Stimulated activated CD4-positive, alpha-beta T cell treated with anti-CD3 and anti-CD28 coated beads, Interleukin-1b, Interleukin-23, amount 100 ng/mL, for 24 hours (primary cell): ENCODE measurements at regions not wholly inside any gene's neighbourhood (a gene's known extent, or its start where the extent isn't known, plus 50 kb on each side); places are given as distances from the start of the nearest gene placed in this dataset.

Source experiments
- DNase-seq, 4 experiments: peaks; one replicate each; pipeline ENCODE4 v3.0.0-alpha.2; 2020; ENCODE audit warnings: low read depth in 4 of 4, low spot score in 1 of 4

GRCh38 chr22:47782328-47783075 is 1020.1 kb downstream of the TBC1D22A start:
- DNase-seq = no peak

GRCh38 chr22:47781427-47782111 is 1019.1 kb downstream of the TBC1D22A start:
- no peak for DNase-seq

GRCh38 chr22:47781024-47781423 is 1018.6 kb downstream of the TBC1D22A start:
- DNase-seq = no peak

- DNase-seq = no peak
Observed at GRCh38 chr22:47780281-47780875, 1017.9 kb downstream of the TBC1D22A start.

DNA sequence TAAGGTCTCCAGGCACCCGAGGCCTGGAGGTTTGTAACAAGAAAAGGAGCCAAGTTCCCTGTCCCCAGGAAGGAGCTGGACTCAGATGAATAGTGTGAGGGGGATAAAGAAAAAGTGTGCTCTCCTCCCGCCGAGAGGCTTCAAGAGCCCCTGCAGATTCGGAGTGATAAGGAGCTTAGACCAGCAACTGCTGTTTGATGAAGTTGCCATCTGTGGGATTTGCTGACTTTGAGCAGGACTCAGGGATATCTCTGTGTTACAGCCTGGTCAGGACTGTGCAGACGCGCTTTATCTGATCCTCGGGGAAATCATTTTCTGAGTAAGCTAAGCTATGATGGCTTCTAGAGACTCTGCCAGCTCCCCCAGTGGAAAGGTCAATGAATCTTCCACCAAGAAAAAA is 1017.0 kb downstream of the TBC1D22A start:
- no peak for DNase-seq

GRCh38 chr22:47778160-47778658 is 1015.8 kb downstream of the TBC1D22A start:
- DNase-seq = no peak

DNA sequence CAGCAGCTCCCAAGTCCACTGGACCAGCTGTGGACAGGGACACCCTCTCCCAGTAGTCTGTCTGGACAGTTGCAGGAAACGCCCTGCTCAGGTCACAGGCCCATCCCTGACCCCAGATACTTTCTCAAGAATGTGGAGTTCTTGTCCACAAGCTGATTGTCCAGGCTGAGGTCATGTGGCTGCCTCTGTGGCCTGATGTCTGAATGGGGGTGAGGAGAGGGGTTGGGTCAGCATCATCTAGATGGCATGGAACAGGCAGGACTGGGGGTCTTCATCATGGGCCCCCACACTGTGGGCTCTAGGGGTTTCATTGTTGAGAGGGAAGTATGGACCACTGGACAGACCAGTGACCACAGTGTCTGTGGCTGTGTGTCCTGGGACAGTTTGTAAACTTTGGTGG is 1015.0 kb downstream of the TBC1D22A start:
- no peak for DNase-seq

DNA sequence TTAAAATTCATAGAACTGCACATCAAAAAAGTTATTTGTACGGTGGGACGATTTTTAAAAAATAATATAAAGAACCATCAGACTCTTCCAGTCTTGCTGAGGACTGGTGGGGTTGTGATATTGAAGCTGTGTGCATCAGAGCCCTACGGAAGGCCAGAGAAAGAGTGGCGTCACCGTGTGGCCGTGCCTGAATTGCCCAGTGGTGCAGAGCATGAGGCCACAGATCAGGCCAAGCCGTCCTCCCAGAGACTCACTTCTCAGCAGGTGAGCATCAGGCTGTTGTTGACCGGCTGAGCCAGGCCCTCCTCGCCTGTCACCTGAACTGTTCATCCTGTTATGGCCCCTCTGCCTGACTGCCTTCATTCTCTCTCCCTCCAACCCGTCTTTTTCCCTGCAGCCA is 1013.9 kb downstream of the TBC1D22A start:
- DNase-seq = no peak

DNA sequence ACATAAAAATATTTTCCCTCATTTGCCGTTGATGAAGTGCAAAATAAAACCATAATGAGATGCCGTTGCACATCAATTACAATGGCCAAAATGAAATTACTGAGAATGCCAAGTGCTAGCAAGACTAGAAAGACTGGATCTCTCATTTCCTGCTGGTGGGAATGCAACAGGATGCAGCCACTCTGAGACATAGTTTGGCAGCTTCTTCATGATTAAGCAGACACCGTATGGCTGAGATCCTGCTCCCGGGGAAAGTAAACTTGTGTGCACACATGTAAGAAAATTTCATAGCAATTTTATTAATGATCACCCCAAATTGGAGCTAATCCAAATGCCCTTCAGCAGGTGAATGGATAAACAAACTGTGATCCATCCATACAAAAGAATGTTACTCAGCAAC is 1013.2 kb downstream of the TBC1D22A start:
- DNase-seq = no peak

DNA sequence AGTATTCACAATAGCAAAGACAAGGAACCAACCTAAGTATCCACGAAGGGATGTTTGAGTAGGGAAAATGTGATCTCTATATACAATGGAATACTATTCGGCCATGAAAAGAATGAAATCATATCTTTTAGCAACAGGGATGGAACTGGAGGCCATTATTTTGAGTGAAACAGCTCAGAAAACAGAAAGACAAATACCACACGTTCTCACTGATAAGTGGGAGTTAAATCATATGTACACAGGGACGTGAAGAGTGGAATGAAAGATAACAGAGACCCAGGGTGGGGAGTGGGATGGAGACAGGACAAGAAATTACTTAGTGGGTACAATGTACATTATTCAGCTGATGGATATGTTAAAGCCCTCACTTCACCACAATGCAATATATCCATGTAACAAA is 1012.7 kb downstream of the TBC1D22A start:
- no peak for DNase-seq

DNA sequence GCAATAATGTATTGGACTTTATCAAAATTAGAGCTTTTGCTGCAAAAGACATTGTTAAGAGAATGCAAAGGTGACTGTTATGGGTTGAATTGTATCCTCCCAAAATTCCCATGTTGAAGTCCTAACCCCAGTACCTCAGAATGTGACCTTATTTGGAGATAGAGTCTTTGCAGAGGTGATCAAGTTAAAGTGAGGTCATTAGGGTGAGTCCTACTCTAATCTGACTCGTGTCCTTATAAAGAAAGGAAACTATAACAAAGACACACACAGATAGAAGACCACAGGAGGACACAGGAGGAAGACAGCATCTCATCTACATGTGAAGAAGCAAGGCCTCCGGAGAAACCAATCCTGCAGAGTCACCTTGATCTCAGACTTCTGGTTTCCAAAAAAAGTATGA is 1011.2 kb downstream of the TBC1D22A start:
- no peak for DNase-seq

GRCh38 chr22:47772864-47773263 is 1010.4 kb downstream of the TBC1D22A start:
- no peak for DNase-seq

DNA sequence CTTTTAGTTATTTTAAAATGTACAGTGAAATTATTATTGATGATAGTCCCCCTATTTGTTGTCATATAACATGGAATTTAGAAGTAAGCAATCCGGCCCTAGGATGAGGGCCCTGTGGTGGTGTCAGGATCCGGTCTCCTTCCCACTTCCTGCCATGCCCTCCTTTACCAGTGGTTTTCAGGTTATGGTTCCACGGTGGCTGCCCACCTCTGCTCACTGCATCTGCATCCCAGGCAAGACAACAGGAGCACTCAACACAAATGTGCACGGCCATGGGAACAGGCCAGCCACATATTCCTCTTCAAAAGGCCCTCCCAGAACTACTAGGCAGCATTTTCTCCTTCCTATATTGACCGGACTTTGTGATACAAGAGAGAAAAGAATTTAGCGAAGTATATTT is 1007.2 kb downstream of the TBC1D22A start:
- no peak for DNase-seq

DNA sequence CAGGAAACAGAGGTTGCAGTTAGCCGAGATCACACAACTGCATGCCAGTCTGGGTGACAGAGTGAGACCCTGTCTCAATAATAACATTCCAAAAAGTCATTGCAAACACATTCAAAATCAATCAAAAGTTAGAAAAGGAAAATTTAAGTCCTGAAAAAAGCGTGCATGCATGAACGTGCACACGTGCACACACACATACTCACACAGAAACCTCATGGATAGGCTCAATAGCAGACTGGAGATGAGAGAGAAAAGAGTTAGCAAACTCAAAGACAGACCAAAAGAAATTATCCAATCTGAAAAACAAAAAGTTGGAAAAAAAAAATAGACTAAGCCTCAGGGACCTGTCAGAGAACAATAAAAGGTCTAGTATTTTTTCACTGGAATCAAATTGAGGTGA is 1005.6 kb downstream of the TBC1D22A start:
- no peak for DNase-seq

- DNase-seq = no peak
Observed at GRCh38 chr22:47767403-47767802, 1005.0 kb downstream of the TBC1D22A start.

- DNase-seq = no peak
Observed at GRCh38 chr22:47765757-47766156, 1003.3 kb downstream of the TBC1D22A start.

DNA sequence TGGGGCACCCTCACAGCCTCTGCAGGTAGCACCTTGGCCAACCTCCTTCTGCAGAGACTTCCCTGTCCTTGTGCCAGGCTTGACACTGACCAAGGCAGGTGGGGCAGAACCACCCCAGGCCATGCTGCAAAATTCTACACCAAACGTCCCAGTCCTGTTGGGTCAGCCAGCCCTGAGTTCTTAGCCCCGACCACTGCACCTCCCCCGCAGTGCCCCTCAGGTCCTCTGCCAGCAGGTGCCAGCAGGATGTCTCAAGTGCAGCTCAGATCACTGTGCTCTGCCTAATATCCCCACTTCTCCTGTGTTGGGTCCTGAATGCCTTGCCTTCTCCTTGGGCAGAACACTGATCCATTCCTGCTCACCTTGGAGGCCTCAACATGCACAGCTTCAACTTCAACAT is 999.7 kb downstream of the TBC1D22A start:
- no peak for DNase-seq

DNA sequence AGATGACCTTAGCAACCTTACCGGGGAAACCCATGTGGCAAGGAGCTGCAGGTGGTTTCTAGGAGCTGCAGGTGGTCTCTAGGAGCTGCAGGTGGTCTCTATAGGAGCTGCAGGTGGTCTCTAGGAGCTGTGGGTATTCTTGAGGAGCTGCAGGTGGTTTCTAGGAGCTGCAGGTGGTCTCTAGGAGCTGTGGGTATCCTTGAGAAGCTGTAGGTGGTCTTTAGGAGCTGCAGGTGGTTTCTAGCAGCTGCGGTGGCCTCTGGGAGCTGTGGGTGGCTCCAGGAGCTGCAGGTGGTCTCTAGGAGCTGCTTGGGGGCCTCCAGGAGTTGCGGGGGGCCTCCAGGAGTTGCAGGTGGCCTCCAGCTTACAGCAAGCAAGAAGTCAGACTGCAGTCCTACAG is 997.5 kb downstream of the TBC1D22A start:
- no peak for DNase-seq

- no peak for DNase-seq
Observed at GRCh38 chr22:47757741-47758140, 995.3 kb downstream of the TBC1D22A start.

GRCh38 chr22:47750086-47750485 is 987.6 kb downstream of the TBC1D22A start:
- DNase-seq = no peak

GRCh38 chr22:47748957-47749356 is 986.5 kb downstream of the TBC1D22A start:
- DNase-seq = no peak

GRCh38 chr22:47748271-47748670 is 985.8 kb downstream of the TBC1D22A start:
- DNase-seq = no peak
